Urinary bladder (tissue), 3 donors: ENCODE measurements at regions not wholly inside any gene's neighbourhood (a gene's known extent, or its start where the extent isn't known, plus 50 kb on each side); places are given as distances from the start of the nearest gene placed in this dataset.

Experiments
- DNase-seq: peaks from one replicate; pipeline ENCODE4 v3.0.0-alpha.2; 2015; ENCODE audit errors: extremely low spot score
- H3K27ac ChIP-seq: one replicate; pipeline ENCODE4 v1.5.1; 2013; ENCODE audit warnings: low read depth, mild to moderate bottlenecking, moderate library complexity
- H3K36me3 ChIP-seq: one replicate; pipeline ENCODE4 v1.6.1; 2013; ENCODE audit warnings: mild to moderate bottlenecking, moderate library complexity; ENCODE audit not compliant: insufficient read depth
- H3K4me1 ChIP-seq: one replicate; pipeline ENCODE4 v1.6.1; 2013; ENCODE audit warnings: mild to moderate bottlenecking, moderate library complexity; ENCODE audit not compliant: insufficient read depth
- H3K4me3 ChIP-seq: one replicate; pipeline ENCODE4 v1.5.1; 2013; ENCODE audit warnings: low read depth, low read length
- WGBS: extraction: QIAGEN DNeasy Blood & Tissue Kit; methylation state at CpG from one replicate; pipeline ENCODE4 v1.1.7; 2013; 5-methylcytosine and 5-hydroxymethylcytosine counted together
- donor health status: healthy with polysubstance abuse.
- donor health status: healthy.

- Histone ChIP-seq H3K4me1 (no peaks in the 10 kb centered on the region), H3K27ac (no peak overlapping the region), H3K36me3 (no peaks in the 10 kb centered on the region), H3K4me3 (no peak overlapping the region)
- no peak for DNase-seq
- WGBS: 82% methylated on average over 1 of the region's 1 CpG
Observed at GRCh38 chr16:62565706-62566105, 529.5 kb upstream of the CDH8 start.

- Histone ChIP-seq H3K36me3 (no peaks in the 10 kb centered on the region), H3K4me3 (no peak overlapping the region), H3K4me1 (no peaks in the 10 kb centered on the region), H3K27ac (no peak overlapping the region)
- no peak for DNase-seq
- WGBS: 36% methylated on average over 2 of the region's 2 CpGs
Observed at GRCh38 chr16:62564291-62564690, 528.1 kb upstream of the CDH8 start.

- DNase-seq: no peak
- H3K4me3 ChIP-seq: no peak overlapping the region
- no peaks in the 10 kb centered on the region for H3K4me1 ChIP-seq
- H3K36me3 ChIP-seq: no peaks in the 10 kb centered on the region
- H3K27ac ChIP-seq: no peak overlapping the region
Observed at GRCh38 chr16:62562121-62562520, 525.9 kb upstream of the CDH8 start.

GRCh38 chr16:62549875-62550274 is 513.6 kb upstream of the CDH8 start:
- Histone ChIP-seq H3K27ac (no peak overlapping the region), H3K36me3 (no peaks in the 10 kb centered on the region), H3K4me1 (no peaks in the 10 kb centered on the region), H3K4me3 (no peak overlapping the region)
- DNase-seq: no peak
- 82% methylated on average over 4 of the region's 4 CpGs for WGBS

- no peak overlapping the region for H3K4me3 ChIP-seq
- H3K36me3 ChIP-seq: no peaks in the 10 kb centered on the region
- DNase-seq: no peak
- no peaks in the 10 kb centered on the region for H3K4me1 ChIP-seq
- 94% methylated on average over 1 of the region's 1 CpG for WGBS
- no peak overlapping the region for H3K27ac ChIP-seq
Observed at GRCh38 chr16:62548095-62548494, 511.9 kb upstream of the CDH8 start.

- 75% methylated on average over 1 of the region's 1 CpG for WGBS
- Histone ChIP-seq H3K4me1 (no peaks in the 10 kb centered on the region), H3K27ac (no peak overlapping the region), H3K36me3 (no peaks in the 10 kb centered on the region), H3K4me3 (no peak overlapping the region)
- no peak for DNase-seq
Observed at GRCh38 chr16:62546701-62547100, 510.5 kb upstream of the CDH8 start.

- DNase-seq: no peak
- no peak overlapping the region for H3K4me3 ChIP-seq
- no peaks in the 10 kb centered on the region for H3K36me3 ChIP-seq
Observed at GRCh38 chr16:62545039-62545438, 508.8 kb upstream of the CDH8 start.

GRCh38 chr16:62543516-62543915 is 507.3 kb upstream of the CDH8 start:
- no peak overlapping the region for H3K27ac ChIP-seq
- 62% methylated on average over 1 of the region's 1 CpG for WGBS
- H3K4me3 ChIP-seq: no peak overlapping the region
- no peak for DNase-seq
- no peaks in the 10 kb centered on the region for H3K36me3 ChIP-seq
- H3K4me1 ChIP-seq: no peaks in the 10 kb centered on the region

More at GRCh38 chr16:62545039-62545438, 508.8 kb upstream of the CDH8 start:
- H3K27ac ChIP-seq: no peak overlapping the region
- no peaks in the 10 kb centered on the region for H3K4me1 ChIP-seq

GRCh38 chr16:62539657-62540056 is 503.4 kb upstream of the CDH8 start:
- DNase-seq: no peak
- WGBS: 77% methylated on average over 1 of the region's 1 CpG
- no peaks in the 10 kb centered on the region for H3K36me3 ChIP-seq
- no peaks in the 10 kb centered on the region for H3K4me1 ChIP-seq
- no peak overlapping the region for H3K27ac ChIP-seq
- no peak overlapping the region for H3K4me3 ChIP-seq

- H3K27ac ChIP-seq: no peak overlapping the region
- H3K4me1 ChIP-seq: no peaks in the 10 kb centered on the region
- no peaks in the 10 kb centered on the region for H3K36me3 ChIP-seq
- DNase-seq: no peak
- no peak overlapping the region for H3K4me3 ChIP-seq
- WGBS: 71% methylated on average over 3 of the region's 3 CpGs
Observed at GRCh38 chr16:62530426-62530825, 494.2 kb upstream of the CDH8 start.

- no peak overlapping the region for H3K27ac ChIP-seq
- 14% methylated on average over 1 of the region's 1 CpG for WGBS
- H3K4me3 ChIP-seq: no peak overlapping the region
- no peak for DNase-seq
- H3K4me1 ChIP-seq: no peaks in the 10 kb centered on the region
- no peaks in the 10 kb centered on the region for H3K36me3 ChIP-seq
Observed at GRCh38 chr16:62516001-62516400, 479.8 kb upstream of the CDH8 start.

GRCh38 chr16:62503073-62503472 is 466.8 kb upstream of the CDH8 start:
- Histone ChIP-seq H3K36me3 (no peaks in the 10 kb centered on the region), H3K4me1 (no peaks in the 10 kb centered on the region), H3K4me3 (no peak overlapping the region), H3K27ac (no peak overlapping the region)
- no peak for DNase-seq
- WGBS: 84% methylated on average over 3 of the region's 3 CpGs

GRCh38 chr16:62478903-62479458 is 442.7 kb upstream of the CDH8 start:
- Histone ChIP-seq H3K27ac (no peak overlapping the region), H3K4me1 (no peaks in the 10 kb centered on the region), H3K4me3 (no peak overlapping the region), H3K36me3 (no peaks in the 10 kb centered on the region)
- 82% methylated on average over 7 of the region's 7 CpGs for WGBS
- DNase-seq: no peak

GRCh38 chr16:62477796-62478195 is 441.6 kb upstream of the CDH8 start:
- Histone ChIP-seq H3K4me1 (no peaks in the 10 kb centered on the region), H3K27ac (no peak overlapping the region), H3K36me3 (no peaks in the 10 kb centered on the region), H3K4me3 (no peak overlapping the region)
- no peak for DNase-seq
- 85% methylated on average over 3 of the region's 3 CpGs for WGBS

GRCh38 chr16:62475573-62475972 is 439.3 kb upstream of the CDH8 start:
- Histone ChIP-seq H3K27ac (no peak overlapping the region), H3K4me1 (no peaks in the 10 kb centered on the region), H3K4me3 (no peak overlapping the region), H3K36me3 (no peaks in the 10 kb centered on the region)
- no peak for DNase-seq
